Endothelial cell of umbilical vein (primary cell): ENCODE measurements at regions not wholly inside any gene's neighbourhood (a gene's known extent, or its start where the extent isn't known, plus 50 kb on each side); places are given as distances from the start of the nearest gene placed in this dataset.

ENCODE experiments used
- BruUV-seq: library from RNA; stranded (reverse); fragments of 400-500 nt; replicated peaks from 2 replicates; lab custom pipeline; 2021; lab: Mats Ljungman, UMichigan
- CTCF ChIA-PET: fragments of 300-600, 350-600 bp; sonication (Branson Sonifier 250); formaldehyde crosslinking; loops from one replicate; lab custom pipeline; 2021; ENCODE audit warnings: antibody characterized with exemption, inconsistent platforms; lab: Charles Lee
- POLR2A ChIA-PET: fragments of 300-600, 350-600 bp; sonication (Branson Sonifier 250); formaldehyde crosslinking; loops from one replicate; lab custom pipeline; 2021; ENCODE audit warnings: antibody characterized with exemption, inconsistent platforms; lab: Charles Lee
- DNase-seq: peaks from one replicate; pipeline ENCODE4 v3.0.0-alpha.2; 2011; ENCODE audit warnings: low read depth, low spot score
- FAIRE-seq: peaks from 2 replicates; lab custom pipeline; 2011; peaks lifted over from hg19 to GRCh38; lab: Jason Lieb, UNC
- H2AFZ ChIP-seq: 2 replicates; pipeline ENCODE4 v1.6.0; 2012; ENCODE audit warnings: low read depth, low read length, control low read depth, inconsistent platforms
- H3K27ac ChIP-seq: 2 replicates; pipeline ENCODE4 v1.5.1; 2011; ENCODE audit warnings: low read depth, mild to moderate bottlenecking, control low read depth, low read length, moderate library complexity; ENCODE audit not compliant: insufficient read depth
- H3K27me3 ChIP-seq, 2 experiments: 2 replicates each; pipeline versions ENCODE4 v1.6.0 to v1.6.1; 2011; ENCODE audit warnings: low read length in 2 of 2, mixed read lengths in 1 of 2; ENCODE audit not compliant: control insufficient read depth in 2 of 2, insufficient read depth in 2 of 2
- H3K36me3 ChIP-seq, 2 experiments: 2 replicates in 1 of 2; 3 replicates in 1 of 2; pipeline ENCODE4 v1.5.1; 2011; ENCODE audit warnings: low read length in 2 of 2, mild to moderate bottlenecking in 1 of 2, moderate library complexity in 1 of 2; ENCODE audit not compliant: control insufficient read depth in 2 of 2, insufficient read depth in 2 of 2; ENCODE audit errors: extremely low read depth in 1 of 2
- H3K4me1 ChIP-seq: 3 replicates; pipeline ENCODE4 v1.5.1; 2011; ENCODE audit warnings: mild to moderate bottlenecking, low read length; ENCODE audit not compliant: control insufficient read depth, insufficient read depth; ENCODE audit errors: extremely low read depth
- H3K4me2 ChIP-seq: 2 replicates; pipeline ENCODE4 v1.6.1; 2011; ENCODE audit warnings: low read length, control low read depth, mixed read lengths; ENCODE audit not compliant: insufficient read depth
- H3K4me3 ChIP-seq, 3 experiments: fragments of 200-600 bp in 1 of 3; sonication (generic), shearing (Covaris generic) in 1 of 3; replicated peaks in 1 of 3; 2 replicates each; pipeline ENCODE4 v1.5.1; 2011 to 2016; ENCODE audit warnings: control low read depth in 3 of 3, low read length in 3 of 3, mild to moderate bottlenecking in 2 of 3, inconsistent platforms in 1 of 3, low read depth in 1 of 3, moderate library complexity in 1 of 3; ENCODE audit not compliant: insufficient read depth in 1 of 3
- H3K79me2 ChIP-seq: 2 replicates; pipeline ENCODE4 v1.6.0; 2012; ENCODE audit warnings: low read length, inconsistent platforms; ENCODE audit not compliant: control insufficient read depth, insufficient read depth
- H3K9ac ChIP-seq: replicated peaks from 2 replicates; pipeline ENCODE3; 2011; ENCODE audit warnings: low read length, control low read depth; ENCODE audit not compliant: insufficient read depth; ENCODE audit errors: extremely low read depth
- H3K9me1 ChIP-seq: replicated peaks from 3 replicates; pipeline ENCODE4 v1.6.0; 2011; ENCODE audit warnings: mild to moderate bottlenecking, low read length; ENCODE audit not compliant: control insufficient read depth, insufficient read depth; ENCODE audit errors: extremely low read depth
- H3K9me3 ChIP-seq: replicated peaks from 2 replicates; pipeline ENCODE4 v1.5.1; 2012; ENCODE audit warnings: low read length, inconsistent platforms; ENCODE audit not compliant: control insufficient read depth, insufficient read depth
- H4K20me1 ChIP-seq: replicated peaks from 2 replicates; pipeline ENCODE3; 2011; ENCODE audit warnings: mild to moderate bottlenecking, low read length; ENCODE audit not compliant: control insufficient read depth, insufficient read depth; ENCODE audit errors: extremely low read depth
- CTCF ChIP-seq, 2 donors: IDR thresholded peaks; 1 replicate in 1 of 2; 2 replicates in 1 of 2; pipeline ENCODE4 v1.5.1; 2011; ENCODE audit warnings: low read length in 2 of 2, mild to moderate bottlenecking in 2 of 2, moderate library complexity in 2 of 2, control low read depth in 1 of 2, inconsistent platforms in 1 of 2, low read depth in 1 of 2; ENCODE audit not compliant: insufficient read depth in 1 of 2; ENCODE audit errors: extremely low read depth in 1 of 2
- EZH2 ChIP-seq: IDR thresholded peaks from 2 replicates; pipeline ENCODE4 v1.6.1; 2012; ENCODE audit warnings: borderline replicate concordance, low read depth, mild to moderate bottlenecking, moderate library complexity, low read length, inconsistent platforms; ENCODE audit not compliant: severe bottlenecking
- FOS ChIP-seq: IDR thresholded peaks from 2 replicates; pipeline ENCODE4 v1.6.1; 2011; ENCODE audit warnings: mild to moderate bottlenecking, low read length, moderate library complexity, borderline replicate concordance; ENCODE audit not compliant: insufficient read depth
- GATA2 ChIP-seq: IDR thresholded peaks from 2 replicates; pipeline ENCODE4 v1.7.0; 2011; ENCODE audit warnings: low read depth, mild to moderate bottlenecking, moderate library complexity, mixed read lengths, low read length; ENCODE audit not compliant: insufficient read length, insufficient read depth
- JUN ChIP-seq: IDR thresholded peaks from 2 replicates; pipeline ENCODE4 v1.6.1; 2011; ENCODE audit warnings: borderline replicate concordance, low read depth; ENCODE audit not compliant: insufficient read length, insufficient read depth
- MYC ChIP-seq: IDR thresholded peaks from one replicate; pipeline ENCODE4 v1.6.1; 2011; ENCODE audit warnings: mild to moderate bottlenecking, low read depth, low read length
- POLR2A ChIP-seq: IDR thresholded peaks from 2 replicates; pipeline ENCODE4 v1.6.1; 2012; ENCODE audit warnings: low read depth, mild to moderate bottlenecking, control low read depth, low read length
- POLR2AphosphoS5 ChIP-seq: IDR thresholded peaks from 2 replicates; pipeline ENCODE4 v1.6.1; 2012; ENCODE audit warnings: low read depth, mild to moderate bottlenecking, control low read depth, low read length, moderate library complexity; ENCODE audit not compliant: insufficient read depth
- dilution Hi-C: fragments of 300-500 bp; cut with MboI; formaldehyde crosslinking; loops from one replicate; pipeline ENCODE4 v1.15.0; 2019; ENCODE audit warnings: low sequenced_read_pairs; ENCODE audit not compliant: extremely low pct_ligation_motif_present
- intact Hi-C: fragments of 100-400 bp; cut with micrococcal nuclease; formaldehyde crosslinking; loops from one replicate; pipeline ENCODE4 v1.10.0; 2022
- TF ChIP-seq, protein P1 (sequence below): IDR thresholded peaks from 2 replicates; pipeline ENCODE4 v1.6.1; 2011; ENCODE audit not compliant: insufficient read depth, insufficient read length

DNA sequence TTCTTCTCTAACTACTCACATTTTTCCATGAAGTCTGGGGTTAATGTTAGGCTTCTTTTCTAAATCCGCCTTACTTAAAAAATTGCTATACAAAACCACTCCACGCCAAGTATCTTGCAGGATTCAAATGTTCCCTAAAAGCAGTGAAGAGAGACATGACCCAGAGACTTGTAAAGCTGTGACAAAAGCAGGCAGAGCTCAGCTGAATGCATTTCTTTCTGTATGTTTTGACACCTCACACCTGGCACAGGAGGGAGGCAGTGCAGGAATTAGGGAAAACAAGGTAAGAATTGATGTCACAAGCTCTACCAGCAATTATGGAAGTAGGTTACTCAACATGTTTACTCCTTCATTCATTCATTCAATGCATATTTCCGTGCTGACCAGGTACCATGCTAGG, 295.0 kb downstream of the RPAP3 start:
- TF ChIP-seq FOS (no peak), POLR2AphosphoS5 (no peak), MYC (no peak), POLR2A (no peak), EZH2 (no peak), JUN (no peak), CTCF (IDR thresholded peaks at IDR 0.05; ENCODE audit: extremely low read depth in 1 of 2, insufficient read depth in 1 of 2, low read depth in 1 of 2, low read length in 2 of 2) (no peak), GATA2 (no peak)
- TF ChIP-seq, protein P1, sequence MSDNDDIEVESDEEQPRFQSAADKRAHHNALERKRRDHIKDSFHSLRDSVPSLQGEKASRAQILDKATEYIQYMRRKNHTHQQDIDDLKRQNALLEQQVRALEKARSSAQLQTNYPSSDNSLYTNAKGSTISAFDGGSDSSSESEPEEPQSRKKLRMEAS: no peak
- dilution Hi-C loops: no loop called here

More for the DNA sequence above, 295.0 kb downstream of the RPAP3 start:
- Histone ChIP-seq H3K27ac (no peak overlapping the region), H3K9ac (no peak overlapping the region), H3K36me3 (no peaks in the 10 kb centered on the region), H3K9me1 (no peaks in the 10 kb centered on the region), H3K4me1 (peaks cover 4% of the 10 kb centered on the region), H3K27me3 (peaks cover 23 to 32% of the 10 kb centered on the region in 2 experiments), H4K20me1 (no peaks in the 10 kb centered on the region), H3K9me3 (no peaks in the 10 kb centered on the region), H3K79me2 (no peaks in the 10 kb centered on the region), H2AFZ (no peak overlapping the region), H3K4me2 (no peak overlapping the region), H3K4me3 (no peak overlapping the region)
- BruUV-seq: no TSS peak
- no peak for FAIRE-seq
- POLR2A ChIA-PET: no interaction called here
- CTCF ChIA-PET: interaction anchor here (0.6 to 1.1 kb wide), 2 partner anchors 13 to 184 kb away, joined by 3 to 4 read pairs; no protein-coding TSS in a partner anchor
- DNase-seq: no peak
- intact Hi-C loops: no loop called here
